Heart left ventricle (tissue), 16 donors: ENCODE measurements at regions not wholly inside any gene's neighbourhood (a gene's known extent, or its start where the extent isn't known, plus 50 kb on each side); places are given as distances from the start of the nearest gene placed in this dataset.
"Not testable (repeated sequence)": the region's sequence is repeated elsewhere in the genome, so short reads cannot be mapped to it uniquely, and the experiment has no call there.

Experiments used
- ATAC-seq, 4 donors: fragments of 200-7000 bp; cut with Tn5 transposase; one replicate each; pipeline ENCODE4 v1.9.1; 2020 to 2022; ENCODE audit warnings: moderate library complexity in 4 of 4, mild to moderate bottlenecking in 3 of 4, moderate number of reproducible peaks in 1 of 4
- DNase-seq, 5 donors: peaks; one replicate each; pipeline ENCODE4 v3.0.0-alpha.2; 2020
- H3K27ac ChIP-seq, 12 donors: fragments of 200-600 bp; sonication (generic) in 4 of 12; one replicate each; pipeline versions ENCODE4 v1.5.0 to v1.8.0; 2016 to 2022; ENCODE audit warnings: mild to moderate bottlenecking in 2 of 12
- H3K27me3 ChIP-seq, 9 donors: fragments of 200-600 bp; sonication (generic) in 2 of 9; one replicate each; pipeline versions ENCODE4 v1.5.1 to v1.8.0; 2016 to 2022; ENCODE audit warnings: mild to moderate bottlenecking in 3 of 9
- H3K36me3 ChIP-seq, 9 donors: fragments of 200-600 bp; sonication (generic) in 2 of 9; one replicate each; pipeline versions ENCODE4 v1.5.0 to v1.8.0; 2018 to 2022; ENCODE audit warnings: mild to moderate bottlenecking in 2 of 9
- H3K4me1 ChIP-seq, 12 donors: fragments of 200-600 bp; sonication (generic) in 4 of 12; one replicate each; pipeline versions ENCODE4 v1.5.0 to v1.8.0; 2016 to 2022; ENCODE audit warnings: mild to moderate bottlenecking in 3 of 12
- H3K4me3 ChIP-seq, 12 donors: fragments of 200-600 bp; sonication (generic) in 4 of 12; one replicate each; pipeline versions ENCODE4 v1.5.0 to v1.8.0; 2017 to 2022; ENCODE audit warnings: mild to moderate bottlenecking in 9 of 12, moderate library complexity in 4 of 12
- H3K9me3 ChIP-seq, 12 donors: fragments of 200-600 bp; sonication (generic) in 4 of 12; one replicate each; pipeline versions ENCODE4 v1.5.0 to v1.8.0; 2016 to 2022; ENCODE audit warnings: mild to moderate bottlenecking in 1 of 12
- CTCF ChIP-seq, 12 donors: fragments of 200-600 bp; sonication (generic) in 4 of 12; IDR thresholded peaks; one replicate each; pipeline versions ENCODE4 v1.5.0 to v1.8.0; 2018 to 2022; ENCODE audit warnings: antibody characterized with exemption in 12 of 12, mild to moderate bottlenecking in 5 of 12
- POLR2A ChIP-seq, 2 donors: fragments of 450-650 bp; IDR thresholded peaks; one replicate each; pipeline ENCODE4 v1.6.1; 2017; ENCODE audit warnings: antibody characterized with exemption in 2 of 2, mild to moderate bottlenecking in 2 of 2, moderate library complexity in 2 of 2
- WGBS, 4 donors: extraction: QIAGEN DNeasy Blood & Tissue Kit in 2 of 4; methylation state at CpG; one replicate each; pipeline versions ENCODE4 v1.1.5 to v1.1.7; 2013 to 2018; 5-methylcytosine and 5-hydroxymethylcytosine counted together
- intact Hi-C, 10 donors: fragments of 100-400 bp; cut with DNase I; formaldehyde crosslinking; loops; one replicate each; pipeline versions ENCODE4 v1.11.1 to v1.14.2; 2022
- donor health status: ischemic (EF 13 %, LVEDD 7.1; RV severe dilation, severe dysfunction).
- donor health status: healthy with polysubstance abuse.
- donor health status: DM: no; HTN: yes; CAD: no.
- donor health status: DM: no; HTN: no; CAD: no.
- donor health status: ischemic (EF 25% LVEDD 6.9; RV normal size, moderate dysfunction).
- donor health status: ischemic (EF 25% LVEDD 5.7; RV mildly dilated, moderate dysfunction).
- donor health status: healthy.
- donor health status: DM: yes; HTN: yes; CAD: no.
- donor health status: ischemic (EF 35%, LVEDD 5.7; RV mildly dilated, moderate dysfunction).
- donor health status: nonischemic (EF 11% LVEDD 7.7; RV severe dilation, severe dysfunction).
- donor health status: DM: yes; HTN: yes; CAD: no.
- donor health status: PGD.
- donor health status: ischemic (EF 29% LVEDD 5.4; RV normal size, mild dysfunction).
- donor health status: nonischemic (EF 23%, LVEDD 6.1; RV moderate dilation, normal function).

GRCh38 chr21:28579986-28580550, 412.6 kb downstream of the LTN1 start:
- Histone ChIP-seq H3K27me3 (no peaks in the 10 kb centered on the region), H3K9me3 (no peaks in the 10 kb centered on the region), H3K4me3 (no peak overlapping the region), H3K4me1 (peaks cover 0 to 10% (median 0%) of the 10 kb centered on the region in 12 donors), H3K27ac (no peak overlapping the region), H3K36me3 (no peaks in the 10 kb centered on the region)
- TF ChIP-seq CTCF (IDR thresholded peaks at IDR 0.05) (no peak), POLR2A (IDR thresholded peaks at IDR 0.05) (no peak)
- DNase-seq (no peak), ATAC-seq (peak in 1 of 4 donors; percentile 37)
- intact Hi-C loops: no loop called here
- WGBS, 4 donors: 70 to 81% (median 76%) methylated on average over 4 of the region's 4 CpGs

DNA sequence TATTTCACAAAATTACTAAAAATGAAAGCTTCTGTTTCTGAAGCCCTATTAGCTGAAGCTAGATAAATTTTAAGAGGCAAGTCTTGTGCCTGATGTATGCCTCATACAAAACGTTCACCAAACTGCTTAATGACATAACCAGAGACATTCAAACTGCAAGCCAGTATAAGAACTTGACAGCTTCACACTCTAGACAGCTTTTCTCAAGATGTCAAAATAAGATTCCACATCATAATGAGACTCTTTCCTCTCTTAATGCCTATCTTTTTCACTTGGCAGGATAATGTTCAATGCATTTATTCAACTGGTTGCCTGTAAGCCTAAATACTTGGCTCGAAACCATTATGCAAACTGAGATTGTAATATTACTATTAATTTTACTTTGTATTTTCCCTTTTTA, 424.0 kb downstream of the LTN1 start:
- Histone ChIP-seq H3K4me1 (no peaks in the 10 kb centered on the region), H3K9me3 (peaks cover 0 to 15% (median 4%) of the 10 kb centered on the region in 12 donors), H3K27me3 (no peaks in the 10 kb centered on the region), H3K27ac (no peak overlapping the region), H3K36me3 (no peaks in the 10 kb centered on the region), H3K4me3 (no peak overlapping the region)
- no peak for TF ChIP-seq CTCF (IDR thresholded peaks at IDR 0.05)
- WGBS, 4 donors: 60 to 68% (median 67%) methylated on average over 2 of the region's 2 CpGs
- DNase-seq (no peak), ATAC-seq (no peak)
- intact Hi-C loops: no loop called here

GRCh38 chr21:28563933-28564332, 428.7 kb downstream of the LTN1 start:
- intact Hi-C loops, H3K27ac ChIP-seq: not testable (repeated sequence)

DNA sequence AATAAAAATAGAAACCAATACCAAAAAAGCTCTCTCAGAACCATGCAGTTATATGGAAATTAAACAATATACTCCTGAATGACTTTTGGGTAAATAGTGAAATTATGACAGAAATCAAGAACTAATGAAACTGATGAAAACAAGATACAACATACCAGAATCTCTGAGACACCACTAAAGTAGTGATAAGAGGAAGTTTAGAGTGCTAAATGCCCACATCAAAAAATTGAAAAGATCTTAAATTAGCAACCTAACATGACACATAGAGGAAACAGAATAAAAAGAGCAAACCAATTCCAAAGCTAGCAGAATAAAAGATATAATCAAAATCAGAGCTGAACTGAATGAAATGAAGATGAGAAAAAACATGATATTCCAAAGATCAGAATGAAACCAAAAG, 430.9 kb downstream of the LTN1 start:
- H3K9me3 ChIP-seq: peaks cover 0 to 35% (median 4%) of the 10 kb centered on the region in 12 donors
- peaks cover 0 to 3% (median 0%) of the 10 kb centered on the region in 12 donors for H3K4me1 ChIP-seq
- DNase-seq (no peak), ATAC-seq (no peak)
- TF ChIP-seq POLR2A (IDR thresholded peaks at IDR 0.05) (no peak), CTCF (IDR thresholded peaks at IDR 0.05) (no peak)
- intact Hi-C loops: no loop called here
- H3K27ac ChIP-seq: no peak overlapping the region
- H3K4me3 ChIP-seq: no peak overlapping the region
- no peaks in the 10 kb centered on the region for H3K27me3 ChIP-seq
- no peaks in the 10 kb centered on the region for H3K36me3 ChIP-seq

More at GRCh38 chr21:28563933-28564332, 428.7 kb downstream of the LTN1 start:
- H3K27me3 ChIP-seq, H3K4me1 ChIP-seq, ATAC-seq, H3K4me3 ChIP-seq, H3K36me3 ChIP-seq, DNase-seq: not testable (repeated sequence)
- peaks cover 0 to 33% (median 4%) of the 10 kb centered on the region in 12 donors for H3K9me3 ChIP-seq
- 89 to 95% (median 94%) methylated on average over 7 to 15 of the region's 18 CpGs for WGBS, 4 donors
